ENCODE measurements at regions not wholly inside any gene's neighbourhood (a gene's known extent, or its start where the extent isn't known, plus 50 kb on each side); places are given as distances from the start of the nearest gene placed in this dataset.

DNA sequence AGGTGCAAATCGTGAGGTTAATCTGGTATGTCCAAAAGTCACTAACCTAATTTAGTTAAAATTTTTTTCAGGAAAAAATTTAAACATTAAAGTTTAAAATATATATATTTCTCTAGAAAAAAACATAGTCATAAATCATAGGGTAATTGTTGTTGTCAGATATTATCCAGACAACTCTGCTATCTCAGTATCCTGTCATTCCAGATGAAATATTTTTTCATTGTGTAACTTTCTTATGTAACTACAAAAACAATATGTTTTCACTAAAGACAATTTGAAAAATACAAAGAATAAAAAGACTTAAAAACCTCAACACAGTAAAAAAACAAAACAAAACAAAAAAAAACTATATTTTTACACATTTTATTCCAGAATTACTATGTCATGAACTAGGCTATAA is 57.6 kb downstream of the TENT5A start:
- Histone ChIP-seq H3K9me3 (ENCODE audit: control insufficient read depth in 5 of 5, low read length in 5 of 5) (no peaks in the 10 kb centered on the region), H3K9ac (ENCODE audit: low read length in 5 of 5) (no peak overlapping the region), H3K36me3 (ENCODE audit: control insufficient read depth in 5 of 5, insufficient read depth in 5 of 5, low read length in 5 of 5) (no peaks in the 10 kb centered on the region), H3K4me3 (ENCODE audit: low read depth in 1 of 5, low read length in 5 of 5) (no peak overlapping the region), H3K27ac (ENCODE audit: low read depth, low read length) (no peak overlapping the region), H3K4me1 (ENCODE audit: control insufficient read depth in 5 of 5, insufficient read depth in 5 of 5, low read length in 5 of 5) (peaks cover 0 to 6% (median 0%) of the 10 kb centered on the region in 5 donors), H3K27me3 (ENCODE audit: control insufficient read depth in 5 of 5, insufficient read depth in 4 of 5, low read length in 5 of 5) (no peaks in the 10 kb centered on the region)

- H3K36me3 ChIP-seq (ENCODE audit: control insufficient read depth in 5 of 5, insufficient read depth in 5 of 5, low read length in 5 of 5): no peaks in the 10 kb centered on the region
- H3K9me3 ChIP-seq (ENCODE audit: control insufficient read depth in 5 of 5, low read length in 5 of 5): no peaks in the 10 kb centered on the region
- H3K4me1 ChIP-seq (ENCODE audit: control insufficient read depth in 5 of 5, insufficient read depth in 5 of 5, low read length in 5 of 5): peaks cover 0 to 6% (median 0%) of the 10 kb centered on the region in 5 donors
- no peak overlapping the region for H3K4me3 ChIP-seq (ENCODE audit: low read depth in 1 of 5, low read length in 5 of 5)
- no peak overlapping the region for H3K9ac ChIP-seq (ENCODE audit: low read length in 5 of 5)
- H3K27ac ChIP-seq (ENCODE audit: low read depth, low read length): no peak overlapping the region
- H3K27me3 ChIP-seq (ENCODE audit: control insufficient read depth in 5 of 5, insufficient read depth in 4 of 5, low read length in 5 of 5): no peaks in the 10 kb centered on the region
Measured at GRCh38 chr6:81694207-81694606, 58.3 kb downstream of the TENT5A start.

DNA sequence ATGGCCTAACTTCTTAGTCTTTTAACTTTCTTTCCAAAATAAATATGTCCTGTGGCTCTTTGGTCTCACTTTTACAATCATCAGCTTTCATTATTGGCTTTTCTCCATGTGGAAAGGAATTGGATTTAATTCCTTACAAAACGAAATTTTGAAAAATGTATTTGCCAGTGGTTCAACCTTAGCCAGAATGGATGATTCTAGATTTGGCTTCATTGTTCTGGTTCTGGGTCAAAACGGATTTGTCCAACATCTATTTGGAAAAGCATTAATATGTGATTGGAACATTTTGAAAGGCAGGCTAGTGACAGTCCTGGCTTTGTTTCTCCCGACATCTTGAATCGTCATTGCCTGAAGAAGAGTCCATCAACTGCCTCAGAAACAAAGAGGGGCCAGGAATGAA is 59.2 kb downstream of the TENT5A start:
- Histone ChIP-seq H3K4me1 (ENCODE audit: control insufficient read depth in 5 of 5, insufficient read depth in 5 of 5, low read length in 5 of 5) (peaks cover 0 to 6% (median 0%) of the 10 kb centered on the region in 5 donors), H3K4me3 (ENCODE audit: low read depth in 1 of 5, low read length in 5 of 5) (no peak overlapping the region), H3K9me3 (ENCODE audit: control insufficient read depth in 5 of 5, low read length in 5 of 5) (no peaks in the 10 kb centered on the region), H3K27me3 (ENCODE audit: control insufficient read depth in 5 of 5, insufficient read depth in 4 of 5, low read length in 5 of 5) (no peaks in the 10 kb centered on the region), H3K27ac (ENCODE audit: low read depth, low read length) (no peak overlapping the region), H3K9ac (ENCODE audit: low read length in 5 of 5) (no peak overlapping the region), H3K36me3 (ENCODE audit: control insufficient read depth in 5 of 5, insufficient read depth in 5 of 5, low read length in 5 of 5) (no peaks in the 10 kb centered on the region)

- Histone ChIP-seq H3K27me3 (ENCODE audit: control insufficient read depth in 5 of 5, insufficient read depth in 4 of 5, low read length in 5 of 5) (no peaks in the 10 kb centered on the region), H3K4me3 (ENCODE audit: low read depth in 1 of 5, low read length in 5 of 5) (no peak overlapping the region), H3K9ac (ENCODE audit: low read length in 5 of 5) (no peak overlapping the region), H3K4me1 (ENCODE audit: control insufficient read depth in 5 of 5, insufficient read depth in 5 of 5, low read length in 5 of 5) (peaks cover 0 to 4% (median 0%) of the 10 kb centered on the region in 5 donors), H3K36me3 (ENCODE audit: control insufficient read depth in 5 of 5, insufficient read depth in 5 of 5, low read length in 5 of 5) (no peaks in the 10 kb centered on the region), H3K27ac (ENCODE audit: low read depth, low read length) (no peak overlapping the region), H3K9me3 (ENCODE audit: control insufficient read depth in 5 of 5, low read length in 5 of 5) (no peaks in the 10 kb centered on the region)
Measured at GRCh38 chr6:81690073-81690472, 62.4 kb downstream of the TENT5A start.

DNA sequence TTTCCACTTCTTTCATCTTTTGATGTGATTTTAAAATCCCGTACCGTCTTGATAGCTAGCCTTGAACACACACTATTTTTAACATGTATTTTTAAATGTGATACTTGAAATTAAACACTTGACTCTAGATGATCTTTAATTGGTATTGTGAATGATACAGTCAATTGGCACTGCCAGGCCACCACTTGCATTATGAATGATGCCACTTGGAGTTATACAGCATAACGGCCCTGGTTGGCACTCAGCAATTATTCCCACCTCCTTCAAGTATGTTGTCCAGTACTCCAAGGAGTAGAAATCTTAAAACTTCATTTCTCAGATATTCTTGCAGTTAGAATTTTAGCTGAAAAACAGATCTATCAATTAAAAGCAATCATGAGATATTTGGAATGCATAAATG is 62.9 kb downstream of the TENT5A start:
- Histone ChIP-seq H3K4me3 (ENCODE audit: low read depth in 1 of 5, low read length in 5 of 5) (no peak overlapping the region), H3K27ac (ENCODE audit: low read depth, low read length) (no peak overlapping the region), H3K4me1 (ENCODE audit: control insufficient read depth in 5 of 5, insufficient read depth in 5 of 5, low read length in 5 of 5) (peaks cover 0 to 4% (median 0%) of the 10 kb centered on the region in 5 donors), H3K27me3 (ENCODE audit: control insufficient read depth in 5 of 5, insufficient read depth in 4 of 5, low read length in 5 of 5) (no peaks in the 10 kb centered on the region), H3K9me3 (ENCODE audit: control insufficient read depth in 5 of 5, low read length in 5 of 5) (no peaks in the 10 kb centered on the region), H3K9ac (ENCODE audit: low read length in 5 of 5) (no peak overlapping the region), H3K36me3 (ENCODE audit: control insufficient read depth in 5 of 5, insufficient read depth in 5 of 5, low read length in 5 of 5) (no peaks in the 10 kb centered on the region)

DNA sequence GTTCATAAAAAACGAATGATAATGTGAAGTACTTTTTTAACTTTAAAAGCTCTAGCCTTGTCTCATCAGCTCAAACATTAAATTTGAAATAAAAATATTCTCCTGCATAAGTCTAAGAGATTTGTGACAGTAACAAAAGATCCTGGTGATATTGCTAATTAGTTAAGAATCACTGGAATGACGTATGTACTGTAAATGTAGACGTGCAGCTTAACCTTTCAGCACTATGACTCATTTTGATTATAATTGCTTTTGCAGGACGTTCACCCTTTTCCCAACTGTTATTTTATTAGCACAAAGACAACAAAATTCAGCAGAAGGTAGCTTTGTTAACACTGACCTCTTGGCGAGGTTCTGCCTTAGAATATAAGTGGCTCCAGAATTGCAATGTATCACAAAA is 68.6 kb downstream of the TENT5A start:
- Histone ChIP-seq H3K27me3 (ENCODE audit: control insufficient read depth in 5 of 5, insufficient read depth in 4 of 5, low read length in 5 of 5) (no peaks in the 10 kb centered on the region), H3K4me1 (ENCODE audit: control insufficient read depth in 5 of 5, insufficient read depth in 5 of 5, low read length in 5 of 5) (no peaks in the 10 kb centered on the region), H3K27ac (ENCODE audit: low read depth, low read length) (no peak overlapping the region), H3K9me3 (ENCODE audit: control insufficient read depth in 5 of 5, low read length in 5 of 5) (no peaks in the 10 kb centered on the region), H3K36me3 (ENCODE audit: control insufficient read depth in 5 of 5, insufficient read depth in 5 of 5, low read length in 5 of 5) (no peaks in the 10 kb centered on the region), H3K4me3 (ENCODE audit: low read depth in 1 of 5, low read length in 5 of 5) (no peak overlapping the region), H3K9ac (ENCODE audit: low read length in 5 of 5) (no peak overlapping the region)

DNA sequence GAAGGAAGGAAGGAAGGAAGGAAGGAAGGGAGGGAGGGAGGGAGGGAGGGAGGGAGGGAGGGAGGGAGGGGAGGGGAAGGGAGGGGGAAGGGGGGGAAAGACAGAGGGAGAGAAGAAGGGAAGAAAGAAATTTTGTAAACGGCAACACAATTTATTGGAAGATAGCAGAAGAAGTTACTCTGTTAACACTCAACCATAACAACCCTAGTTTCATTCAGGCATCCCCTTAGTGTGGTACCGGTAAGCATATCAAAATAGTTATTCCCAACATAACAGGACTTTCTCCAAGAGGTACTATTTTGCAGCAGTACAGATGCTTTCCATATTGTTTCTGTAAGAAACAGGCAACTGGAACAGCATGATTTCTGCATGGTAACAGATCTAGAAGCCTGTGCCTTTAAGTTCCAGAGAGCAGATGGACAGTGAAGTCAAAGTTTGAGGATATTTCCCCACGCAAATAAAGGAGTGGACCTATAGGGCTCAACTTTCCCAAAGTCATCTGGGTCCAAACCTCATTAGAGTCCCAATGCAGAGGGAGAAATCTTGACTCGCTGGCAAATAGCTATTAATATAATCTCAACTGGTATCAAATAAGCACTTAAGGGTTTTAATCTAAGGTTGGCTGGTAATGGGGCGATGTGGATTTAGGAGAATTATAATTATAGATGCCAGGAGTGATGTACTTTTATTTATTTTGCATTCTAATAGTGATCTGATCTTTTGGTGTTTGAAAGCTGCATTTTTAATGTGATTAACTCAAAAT is 69.4 kb downstream of the TENT5A start:
- no peaks in the 10 kb centered on the region for H3K4me1 ChIP-seq (ENCODE audit: control insufficient read depth in 5 of 5, insufficient read depth in 5 of 5, low read length in 5 of 5)
- H3K9me3 ChIP-seq (ENCODE audit: control insufficient read depth in 5 of 5, low read length in 5 of 5): no peaks in the 10 kb centered on the region
- no peak overlapping the region for H3K9ac ChIP-seq (ENCODE audit: low read length in 5 of 5)
- no peaks in the 10 kb centered on the region for H3K36me3 ChIP-seq (ENCODE audit: control insufficient read depth in 5 of 5, insufficient read depth in 5 of 5, low read length in 5 of 5)
- H3K27me3 ChIP-seq (ENCODE audit: control insufficient read depth in 5 of 5, insufficient read depth in 4 of 5, low read length in 5 of 5): no peaks in the 10 kb centered on the region
- H3K27ac ChIP-seq (ENCODE audit: low read depth, low read length): no peak overlapping the region
- H3K4me3 ChIP-seq (ENCODE audit: low read depth in 1 of 5, low read length in 5 of 5): no peak overlapping the region

DNA sequence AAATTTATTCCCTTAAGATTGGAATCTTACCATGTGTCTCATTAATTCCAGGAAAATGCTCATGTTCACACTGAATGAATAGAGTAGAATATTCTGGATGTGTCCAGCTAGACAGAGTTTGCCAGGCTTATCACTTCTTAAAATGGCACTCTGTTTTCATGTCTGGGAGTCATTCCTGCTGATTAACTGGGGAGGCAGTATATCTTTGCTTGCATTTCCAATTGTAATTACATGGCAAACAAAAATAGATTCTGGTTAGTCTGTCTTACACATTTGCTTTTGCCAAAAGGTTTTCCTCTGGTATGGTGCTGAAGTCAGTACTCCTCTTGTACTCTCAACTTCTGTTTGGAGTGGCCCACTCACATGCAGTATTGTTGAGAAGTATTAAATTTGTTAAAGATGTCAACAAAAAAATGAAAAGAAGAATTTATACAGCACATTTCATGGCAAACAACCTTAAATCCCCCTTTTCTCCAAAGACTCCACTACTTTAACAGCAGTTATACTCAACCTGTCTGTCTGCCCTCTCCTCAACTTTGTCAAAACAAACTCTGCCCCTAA is 70.2 kb downstream of the TENT5A start:
- H3K27me3 ChIP-seq (ENCODE audit: control insufficient read depth in 5 of 5, insufficient read depth in 4 of 5, low read length in 5 of 5): no peaks in the 10 kb centered on the region

DNA sequence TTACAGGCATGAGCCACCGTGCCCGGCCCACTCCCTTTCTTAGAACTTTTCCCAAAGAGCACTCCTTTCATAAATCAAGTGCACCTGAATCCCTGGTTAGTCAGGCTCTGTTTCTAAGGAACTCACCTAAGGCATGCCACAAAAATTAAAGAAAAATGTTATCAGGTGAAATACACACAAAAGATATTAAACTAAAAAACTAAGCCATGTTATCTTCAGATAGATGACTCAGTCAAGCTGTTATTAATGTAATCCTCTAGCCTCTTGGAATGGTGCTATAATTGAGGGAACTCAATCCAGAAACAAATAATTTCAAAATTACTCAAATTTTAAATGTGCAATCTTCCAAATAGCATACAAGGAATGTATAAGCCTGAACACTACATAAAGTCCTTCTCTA is 83.0 kb downstream of the TENT5A start:
- no peak overlapping the region for H3K27ac ChIP-seq (ENCODE audit: low read depth, low read length)
- no peaks in the 10 kb centered on the region for H3K36me3 ChIP-seq (ENCODE audit: control insufficient read depth in 5 of 5, insufficient read depth in 5 of 5, low read length in 5 of 5)
- H3K4me3 ChIP-seq (ENCODE audit: low read depth in 1 of 5, low read length in 5 of 5): no peak overlapping the region
- H3K9ac ChIP-seq (ENCODE audit: low read length in 5 of 5): no peak overlapping the region
- no peaks in the 10 kb centered on the region for H3K9me3 ChIP-seq (ENCODE audit: control insufficient read depth in 5 of 5, low read length in 5 of 5)
- H3K4me1 ChIP-seq (ENCODE audit: control insufficient read depth in 5 of 5, insufficient read depth in 5 of 5, low read length in 5 of 5): no peaks in the 10 kb centered on the region
- H3K27me3 ChIP-seq (ENCODE audit: control insufficient read depth in 5 of 5, insufficient read depth in 4 of 5, low read length in 5 of 5): no peaks in the 10 kb centered on the region

More for the DNA sequence above, 70.2 kb downstream of the TENT5A start:
- Histone ChIP-seq H3K4me3 (ENCODE audit: low read depth in 1 of 5, low read length in 5 of 5) (no peak overlapping the region), H3K27ac (ENCODE audit: low read depth, low read length) (no peak overlapping the region), H3K36me3 (ENCODE audit: control insufficient read depth in 5 of 5, insufficient read depth in 5 of 5, low read length in 5 of 5) (no peaks in the 10 kb centered on the region), H3K4me1 (ENCODE audit: control insufficient read depth in 5 of 5, insufficient read depth in 5 of 5, low read length in 5 of 5) (no peaks in the 10 kb centered on the region), H3K9me3 (ENCODE audit: control insufficient read depth in 5 of 5, low read length in 5 of 5) (no peaks in the 10 kb centered on the region), H3K9ac (ENCODE audit: low read length in 5 of 5) (no peak overlapping the region)

DNA sequence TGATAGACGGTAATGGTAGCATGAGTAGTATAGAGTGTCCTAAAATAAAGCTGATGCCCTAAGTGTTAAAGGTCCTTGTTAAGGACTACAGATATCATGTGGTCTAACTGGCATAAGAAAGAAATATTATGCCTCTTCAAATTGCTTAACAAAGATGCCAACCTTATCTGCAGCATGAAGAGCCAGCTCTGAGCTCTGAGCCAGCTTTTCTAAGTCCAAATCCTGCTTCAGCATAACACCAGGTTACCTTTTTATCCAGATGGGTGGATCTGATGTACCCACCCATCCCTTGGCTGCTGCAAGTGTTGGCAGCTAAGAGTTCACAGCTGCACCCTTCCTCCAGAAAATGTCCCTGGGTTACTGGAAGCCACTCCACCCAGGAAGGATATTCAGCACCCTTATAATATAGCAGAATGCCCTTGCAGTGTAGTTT is 83.8 kb downstream of the TENT5A start:
- Histone ChIP-seq H3K36me3 (ENCODE audit: control insufficient read depth in 5 of 5, insufficient read depth in 5 of 5, low read length in 5 of 5) (no peaks in the 10 kb centered on the region), H3K9ac (ENCODE audit: low read length in 5 of 5) (no peak overlapping the region), H3K4me1 (ENCODE audit: control insufficient read depth in 5 of 5, insufficient read depth in 5 of 5, low read length in 5 of 5) (no peaks in the 10 kb centered on the region), H3K9me3 (ENCODE audit: control insufficient read depth in 5 of 5, low read length in 5 of 5) (no peaks in the 10 kb centered on the region), H3K27ac (ENCODE audit: low read depth, low read length) (no peak overlapping the region), H3K27me3 (ENCODE audit: control insufficient read depth in 5 of 5, insufficient read depth in 4 of 5, low read length in 5 of 5) (no peaks in the 10 kb centered on the region), H3K4me3 (ENCODE audit: low read depth in 1 of 5, low read length in 5 of 5) (no peak overlapping the region)
